HG03097 (cell line): ENCODE measurements at regions not wholly inside any gene's neighbourhood (a gene's known extent, or its start where the extent isn't known, plus 50 kb on each side); places are given as distances from the start of the nearest gene placed in this dataset.

ENCODE experiments used
- ATAC-seq: cut with Tn5 transposase; IDR thresholded peaks from one replicate; pipeline ENCODE4 v1.9.1; 2021; ENCODE audit not compliant: unreplicated experiment, low FRiP score

DNA sequence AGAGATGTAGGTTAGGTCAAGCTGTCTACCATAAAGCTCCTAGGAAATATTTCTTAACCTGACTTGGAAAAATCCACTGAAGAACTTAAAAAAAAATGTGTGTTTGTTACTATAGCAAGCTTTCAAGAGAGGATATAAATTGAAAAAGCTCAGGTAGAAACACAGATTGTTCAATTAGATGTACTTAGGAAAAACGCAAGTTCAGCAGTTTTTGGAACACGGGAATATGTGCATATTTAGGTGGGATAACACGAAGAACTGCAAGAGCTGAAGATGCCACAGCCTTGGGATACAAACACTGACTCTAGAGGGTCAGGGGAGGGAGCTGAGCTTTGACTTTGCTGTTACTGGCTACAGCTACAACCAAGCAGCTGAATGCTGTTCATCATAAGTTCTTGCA, 77.8 kb upstream of the FSHB start:
- ATAC-seq = no peak

DNA sequence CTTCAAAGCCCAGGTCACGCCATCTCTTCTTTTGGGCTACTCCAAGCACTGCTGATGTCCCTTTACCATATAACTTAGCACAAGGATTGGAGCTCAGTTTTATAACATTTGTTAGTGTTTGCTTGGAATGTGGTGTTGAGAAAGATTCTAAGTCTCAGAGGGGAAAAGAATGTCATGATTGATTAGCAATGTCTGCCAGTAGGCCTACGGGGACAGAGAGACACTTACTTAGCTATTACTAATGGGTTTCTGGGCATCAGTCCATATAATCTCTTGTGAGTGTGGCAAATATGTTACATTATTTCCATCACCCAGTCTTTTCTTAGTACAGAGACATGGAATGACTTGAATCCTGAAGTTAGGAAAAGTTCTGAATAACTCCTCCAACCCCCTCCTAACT, 75.4 kb upstream of the FSHB start:
- no peak for ATAC-seq

DNA sequence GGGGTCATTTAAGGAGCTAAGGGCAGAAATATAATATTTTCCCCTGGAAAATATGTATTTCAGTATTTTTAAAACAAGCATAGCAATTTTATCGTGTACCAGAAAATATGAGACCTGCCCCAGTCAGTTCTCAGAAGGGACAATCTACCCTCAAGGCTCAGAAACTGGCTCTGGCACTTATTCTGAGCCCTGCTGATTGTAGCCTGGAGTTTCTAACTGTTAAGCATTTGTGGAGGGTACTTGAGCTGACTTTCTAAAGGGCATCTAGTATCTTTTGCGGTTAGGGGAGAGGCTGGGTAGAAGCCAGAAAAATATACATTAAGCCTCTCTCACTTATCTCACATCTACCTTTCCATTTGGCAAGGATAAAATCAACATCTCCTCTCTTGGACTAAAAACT, 71.3 kb upstream of the FSHB start:
- ATAC-seq = no peak

DNA sequence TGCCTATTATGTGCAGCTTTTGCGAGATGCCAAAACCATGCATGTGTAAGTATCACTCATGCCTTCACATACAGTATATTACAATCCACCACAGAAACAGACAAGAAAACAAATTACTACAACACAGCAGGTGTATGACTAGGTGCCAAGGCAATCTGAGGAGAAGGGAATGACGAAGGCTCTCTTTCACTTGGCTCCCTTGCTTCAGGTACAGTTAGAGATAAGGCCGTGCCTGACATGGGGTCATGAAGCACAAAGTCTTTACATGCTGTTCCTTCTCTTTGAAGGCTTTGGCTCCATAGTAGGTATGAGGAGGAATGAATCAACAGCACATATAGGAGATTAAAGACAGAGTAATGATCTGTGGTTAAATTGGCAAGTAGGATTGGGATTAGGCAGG, 65.2 kb upstream of the FSHB start:
- no peak for ATAC-seq

DNA sequence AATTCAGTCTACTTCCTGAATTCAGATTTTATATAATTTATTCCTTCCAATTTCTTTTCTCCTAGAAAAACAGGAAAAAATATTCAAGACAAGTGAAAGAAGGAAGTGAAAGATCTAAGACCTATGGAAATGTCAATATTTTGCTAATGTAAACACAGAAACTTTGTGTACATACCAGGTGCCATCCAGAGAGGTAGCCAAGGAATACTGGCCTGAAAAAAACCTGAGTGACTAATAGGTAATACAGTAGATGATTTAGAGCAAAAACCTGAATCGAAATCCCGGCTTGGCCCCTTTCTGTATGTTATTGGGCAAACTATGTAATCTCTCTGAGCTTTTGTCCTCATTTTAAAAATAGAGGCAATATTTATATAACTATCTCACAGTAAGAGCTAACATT, 59.2 kb upstream of the FSHB start:
- ATAC-seq = no peak

DNA sequence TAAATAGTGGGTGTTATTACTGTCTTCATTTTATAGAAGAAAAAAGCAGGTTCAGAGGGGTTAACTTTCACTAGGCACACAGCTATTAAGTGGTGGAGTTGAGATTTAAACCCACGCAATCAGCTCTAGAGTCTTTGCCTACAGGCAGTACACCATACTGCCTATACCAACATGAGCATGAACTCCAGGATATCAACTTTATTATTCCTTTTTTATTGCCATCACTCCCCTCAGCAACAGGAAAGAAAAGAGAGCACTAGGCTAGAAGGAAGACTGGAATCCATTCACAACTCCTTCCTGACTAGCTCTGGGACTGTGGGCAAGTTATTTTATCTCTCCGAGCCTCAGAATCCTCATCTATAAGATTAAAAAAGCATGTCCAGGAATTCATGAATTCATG, 58.7 kb upstream of the FSHB start:
- no peak for ATAC-seq

DNA sequence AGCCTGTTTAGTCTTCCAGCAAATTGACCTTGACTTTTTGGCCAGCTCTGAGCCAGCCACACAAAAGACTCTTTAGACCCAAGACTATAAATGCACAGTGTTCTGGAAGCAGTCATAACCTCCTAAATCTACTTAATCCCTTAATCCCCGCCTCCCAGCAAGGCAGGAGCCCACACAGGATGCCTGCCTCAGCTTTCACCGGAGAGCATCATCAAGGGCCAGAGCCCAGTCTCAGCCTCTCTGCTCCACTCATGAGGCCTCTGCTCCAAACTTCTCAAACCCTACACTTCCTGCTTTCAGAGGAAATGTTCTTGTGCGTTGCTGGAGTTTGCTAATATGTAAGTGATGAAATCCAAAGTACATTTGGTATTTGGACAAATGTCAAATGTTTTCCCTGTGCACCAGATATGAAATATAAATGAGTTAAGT, 57.9 kb upstream of the FSHB start:
- no peak for ATAC-seq

DNA sequence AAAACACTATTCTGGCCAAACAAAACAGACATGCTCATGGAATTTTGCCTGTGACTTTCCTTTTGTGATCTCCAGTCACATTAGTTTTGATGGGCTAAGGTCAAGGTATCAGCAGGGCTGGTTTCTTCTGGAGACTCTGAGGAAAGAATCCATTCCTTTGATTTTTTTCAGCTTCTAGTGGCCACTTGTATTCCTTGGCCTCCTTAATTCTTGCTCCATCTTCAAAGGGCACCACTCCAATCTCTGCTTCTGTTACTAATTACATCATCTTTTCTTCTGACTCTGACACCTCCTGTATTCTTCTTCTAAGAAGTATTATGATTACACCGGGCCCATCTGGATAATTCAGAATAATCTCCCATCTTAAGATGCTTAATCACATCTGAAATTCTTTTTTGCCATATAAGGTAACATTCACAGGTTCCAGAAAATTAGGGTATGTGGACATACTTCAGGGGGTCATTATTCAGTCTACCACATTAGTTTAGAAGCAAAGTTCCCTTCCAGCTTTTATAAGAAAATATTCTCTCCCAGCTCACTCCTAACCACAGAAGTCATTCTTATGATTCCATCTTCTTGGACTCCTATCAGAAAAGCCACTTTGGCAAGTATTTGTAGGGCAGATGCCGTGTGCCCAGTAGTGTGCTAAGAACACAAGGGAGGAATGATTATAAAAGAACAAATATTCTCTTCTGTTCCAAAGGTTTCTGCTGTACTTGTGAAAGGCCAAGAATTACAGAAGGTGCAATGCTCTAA, 56.4 kb upstream of the FSHB start:
- ATAC-seq = no peak
